Effector CD8-positive, alpha-beta T cell (primary cell): ENCODE measurements at regions not wholly inside any gene's neighbourhood (a gene's known extent, or its start where the extent isn't known, plus 50 kb on each side); places are given as distances from the start of the nearest gene placed in this dataset.
"Not testable (repeated sequence)": the region's sequence is repeated elsewhere in the genome, so short reads cannot be mapped to it uniquely, and the experiment has no call there.

Experiments used
- DNase-seq: peaks from one replicate; lab custom pipeline; 2025; lab: John Stamatoyannopoulos, UW

- no peak for DNase-seq
Observed at GRCh38 chr6:139962654-139963347, 588.4 kb upstream of the CITED2 start.

GRCh38 chr6:139961190-139961589 lies 586.7 kb upstream of the CITED2 start:
- no peak for DNase-seq

GRCh38 chr6:139960671-139961070 lies 586.2 kb upstream of the CITED2 start:
- no peak for DNase-seq

- DNase-seq: no peak
Observed at GRCh38 chr6:139955366-139956155, 581.1 kb upstream of the CITED2 start.

GRCh38 chr6:139954463-139955071 lies 580.1 kb upstream of the CITED2 start:
- DNase-seq: no peak

GRCh38 chr6:139953780-139954179 lies 579.3 kb upstream of the CITED2 start:
- not testable (repeated sequence) for DNase-seq

GRCh38 chr6:139951172-139951571 lies 576.7 kb upstream of the CITED2 start:
- DNase-seq: no peak

- no peak for DNase-seq
Observed at GRCh38 chr6:139944976-139945375, 570.5 kb upstream of the CITED2 start.

- DNase-seq: no peak
Observed at GRCh38 chr6:139944131-139944530, 569.7 kb upstream of the CITED2 start.

- DNase-seq: no peak
Observed at GRCh38 chr6:139943391-139943790, 568.9 kb upstream of the CITED2 start.

- no peak for DNase-seq
Observed at GRCh38 chr6:139942331-139942730, 567.9 kb upstream of the CITED2 start.

GRCh38 chr6:139941826-139942225 lies 567.4 kb upstream of the CITED2 start:
- no peak for DNase-seq

GRCh38 chr6:139940741-139941729 lies 566.6 kb upstream of the CITED2 start:
- DNase-seq: no peak

GRCh38 chr6:139939189-139939979 lies 564.9 kb upstream of the CITED2 start:
- no peak for DNase-seq

GRCh38 chr6:139932671-139933070 lies 558.2 kb upstream of the CITED2 start:
- DNase-seq: no peak

- no peak for DNase-seq
Observed at GRCh38 chr6:139931747-139932146, 557.3 kb upstream of the CITED2 start.

GRCh38 chr6:139927742-139928305 lies 553.4 kb upstream of the CITED2 start:
- DNase-seq: no peak

- no peak for DNase-seq
Observed at GRCh38 chr6:139927236-139927635, 552.8 kb upstream of the CITED2 start.

- DNase-seq: no peak
Observed at GRCh38 chr6:139926711-139927110, 552.3 kb upstream of the CITED2 start.

GRCh38 chr6:139925894-139926641 lies 551.6 kb upstream of the CITED2 start:
- DNase-seq: no peak
